ENCODE measurements at regions not wholly inside any gene's neighbourhood (a gene's known extent, or its start where the extent isn't known, plus 50 kb on each side); places are given as distances from the start of the nearest gene placed in this dataset.

DNA sequence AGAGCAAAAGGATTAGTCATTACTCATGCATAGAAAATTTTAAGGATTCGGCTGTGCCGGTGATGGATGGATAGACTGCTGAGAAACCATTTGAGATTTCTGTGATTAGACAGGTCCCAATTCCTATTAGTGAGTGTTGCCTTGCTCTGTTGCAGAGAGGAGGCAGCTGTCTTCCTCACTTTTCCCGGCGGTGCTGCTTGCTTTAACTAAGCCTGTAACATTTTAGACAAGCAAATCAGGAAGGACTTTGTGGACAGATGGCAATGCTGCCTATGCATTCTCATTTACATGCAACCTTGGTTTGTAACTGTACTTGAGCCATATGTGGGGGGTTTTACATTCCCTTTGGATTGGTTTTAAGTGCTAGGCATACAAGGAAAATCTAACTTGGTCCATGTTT is 1176.3 kb downstream of the CDH18 start:
- peak; percentile 28 to 66 for DNase-seq

DNA sequence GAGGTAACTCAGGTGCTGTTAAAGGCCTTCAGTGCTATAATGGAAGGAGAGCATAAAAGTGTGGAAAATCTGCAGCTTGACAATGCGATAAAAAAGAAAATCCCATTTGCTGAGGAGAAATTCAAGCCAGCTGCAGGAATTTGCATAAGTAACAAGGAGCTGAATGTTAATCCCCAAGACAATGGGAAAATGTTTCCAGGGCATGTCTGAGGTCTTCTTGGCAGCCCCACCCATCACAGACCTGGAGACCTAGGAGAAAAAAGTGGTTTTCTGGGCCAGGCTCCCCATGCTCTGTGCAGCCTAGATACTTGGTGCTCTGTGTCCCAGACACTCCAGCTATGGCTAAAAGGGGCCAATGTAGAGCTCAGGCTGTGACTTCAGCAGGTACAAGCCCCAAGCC is 1159.6 kb downstream of the CDH18 start:
- no peak for DNase-seq

DNA sequence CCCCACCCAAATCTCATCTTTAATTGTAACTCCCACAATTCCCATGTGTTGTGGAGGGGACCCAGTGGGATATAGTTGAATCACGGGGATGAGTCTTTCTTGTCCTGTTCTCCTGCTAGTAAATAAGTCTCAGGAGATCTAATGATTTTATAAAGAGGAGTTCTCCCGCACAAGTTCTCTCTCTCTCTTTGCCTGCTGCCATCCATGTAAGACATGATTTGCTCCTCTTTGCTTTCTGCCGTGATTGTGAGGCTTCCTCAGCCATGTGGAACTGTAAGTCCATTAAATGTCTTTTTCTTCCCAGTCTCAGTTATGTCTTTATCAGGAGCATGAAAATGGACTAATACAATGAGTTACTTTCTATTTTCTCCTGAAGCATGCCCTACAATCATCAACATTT is 1158.5 kb downstream of the CDH18 start:
- DNase-seq: no peak

DNA sequence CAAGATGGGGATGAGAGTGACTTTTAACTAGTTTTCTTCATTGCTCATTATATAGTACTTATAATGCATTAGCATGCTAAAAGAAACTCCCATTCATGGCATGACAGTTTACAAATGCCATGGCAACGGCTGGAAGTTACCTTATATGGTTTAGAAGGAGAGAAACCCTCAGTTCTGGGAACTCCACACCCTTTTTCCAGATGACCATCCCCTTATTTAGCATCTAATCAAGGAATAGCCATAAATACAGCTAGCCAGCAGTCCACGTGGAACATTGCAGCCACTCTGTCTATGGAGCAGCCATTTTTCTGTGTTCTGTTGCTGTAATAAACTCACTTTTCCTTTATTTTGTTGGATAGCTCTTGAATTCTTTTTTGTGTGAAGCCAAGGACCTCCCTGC is 1137.8 kb downstream of the CDH18 start:
- DNase-seq: no peak

DNA sequence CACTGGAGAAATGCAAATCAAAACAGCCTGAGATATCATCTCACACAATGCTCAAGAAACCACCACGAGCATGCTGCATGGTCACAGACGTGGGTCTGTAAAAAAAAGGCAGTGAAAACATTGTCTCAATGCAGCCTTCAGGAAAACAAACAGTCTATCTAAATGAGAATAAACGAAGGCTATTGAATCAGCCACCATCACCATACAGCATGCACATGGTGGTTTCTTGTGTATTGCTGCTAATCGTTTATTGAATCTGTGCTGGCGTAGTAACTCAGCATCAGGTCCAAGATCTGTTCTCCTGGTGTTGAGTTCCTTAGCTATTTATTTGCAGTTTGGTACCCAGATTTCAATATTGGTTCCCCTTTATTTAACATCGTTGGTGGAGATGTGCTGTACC is 1115.0 kb downstream of the CDH18 start:
- peak in 1 of 2 experiments; percentile 21 for DNase-seq

DNA sequence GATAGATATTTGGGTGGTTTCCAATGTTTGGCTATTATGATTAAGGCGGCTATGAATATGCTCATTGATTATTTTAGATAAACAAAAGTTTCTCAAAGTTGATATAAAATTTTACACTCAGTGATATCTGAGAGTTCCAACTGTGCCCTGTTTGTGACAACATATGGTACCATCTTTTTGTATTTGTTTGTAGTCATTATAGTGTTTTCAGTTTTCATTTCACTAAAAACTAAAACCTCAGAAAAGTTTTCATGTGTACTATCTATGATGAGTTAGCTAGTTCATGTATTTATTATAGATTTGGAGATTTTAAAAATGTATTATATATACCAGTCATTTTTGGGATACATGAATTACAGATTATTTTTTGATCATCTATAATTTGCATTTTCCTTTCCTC is 1111.4 kb downstream of the CDH18 start:
- no peak for DNase-seq

DNA sequence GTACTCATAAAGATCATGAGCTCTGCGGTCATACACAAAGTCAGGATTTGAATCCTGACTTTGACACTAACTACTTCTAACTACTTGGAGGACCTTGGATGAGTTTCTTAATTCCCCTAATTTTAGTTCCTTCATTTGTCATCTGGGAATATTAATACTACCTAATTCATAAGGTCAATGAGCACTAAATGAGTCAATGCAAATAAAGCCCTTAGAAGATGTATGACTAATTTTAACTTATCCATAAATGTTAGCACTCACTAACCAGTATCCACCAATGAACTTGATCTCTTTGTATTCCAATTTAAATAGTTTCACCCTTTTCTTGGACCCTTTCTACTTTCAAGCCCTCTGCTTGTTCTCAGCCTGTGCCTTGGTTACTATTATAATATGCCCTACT is 1106.4 kb downstream of the CDH18 start:
- DNase-seq: peak in 1 of 2 experiments; percentile 0

DNA sequence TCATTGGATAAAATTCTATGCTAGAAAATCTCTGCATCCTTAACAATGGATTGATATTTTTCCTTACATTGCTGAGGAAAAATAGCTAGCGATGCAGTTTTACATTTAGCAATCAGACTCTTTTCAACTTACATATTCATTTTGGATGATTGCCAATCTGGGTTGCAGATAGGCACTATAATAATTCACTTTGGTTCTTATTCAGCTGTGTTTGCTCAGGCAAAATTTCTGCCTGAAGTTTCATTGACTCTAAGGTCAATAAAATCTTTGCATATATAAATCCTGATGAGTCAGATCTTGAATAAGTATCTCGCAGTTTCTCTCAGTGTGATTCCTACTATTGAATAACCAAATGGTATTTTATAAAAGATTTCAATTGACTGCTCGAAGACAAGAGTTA is 1105.8 kb downstream of the CDH18 start:
- peak; percentile 92 to 93 for DNase-seq

DNA sequence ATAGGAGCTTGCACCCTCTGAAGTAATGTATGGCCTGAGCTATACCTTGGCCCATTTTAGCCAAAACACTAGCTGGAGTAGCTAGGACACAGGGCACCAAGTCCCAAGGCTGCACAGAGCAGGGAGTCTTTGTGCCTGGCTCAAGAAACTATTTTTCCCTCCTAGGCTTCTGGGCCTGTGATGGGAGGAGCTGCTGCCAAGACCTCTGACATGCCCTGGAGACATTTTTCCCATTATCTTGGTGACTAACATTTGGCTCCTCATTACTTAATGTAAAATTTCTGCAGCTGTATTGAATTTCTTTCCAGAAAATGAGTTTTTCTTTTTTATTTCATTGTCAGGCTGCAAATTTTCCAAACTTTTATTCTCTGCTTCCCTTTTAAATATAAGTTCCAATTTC is 1099.2 kb downstream of the CDH18 start:
- no peak for DNase-seq

DNA sequence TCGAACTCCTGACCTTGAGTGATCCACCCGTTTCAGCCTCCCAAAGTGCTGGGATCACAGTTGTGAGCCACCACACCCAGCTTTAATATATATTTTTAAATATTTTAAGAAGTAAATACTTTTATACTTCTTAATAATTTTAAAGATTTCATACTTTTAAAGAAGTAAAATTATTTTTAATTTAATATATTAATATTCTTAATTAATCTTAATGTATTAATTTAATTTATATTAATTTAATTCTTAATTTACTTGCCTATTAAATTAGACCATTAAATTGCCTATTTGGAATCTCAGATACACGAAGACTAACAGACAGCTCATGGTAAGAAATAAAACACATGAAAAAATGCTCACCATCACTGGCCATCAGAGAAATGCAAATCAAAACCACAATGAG is 1087.4 kb downstream of the CDH18 start:
- DNase-seq: no peak

DNA sequence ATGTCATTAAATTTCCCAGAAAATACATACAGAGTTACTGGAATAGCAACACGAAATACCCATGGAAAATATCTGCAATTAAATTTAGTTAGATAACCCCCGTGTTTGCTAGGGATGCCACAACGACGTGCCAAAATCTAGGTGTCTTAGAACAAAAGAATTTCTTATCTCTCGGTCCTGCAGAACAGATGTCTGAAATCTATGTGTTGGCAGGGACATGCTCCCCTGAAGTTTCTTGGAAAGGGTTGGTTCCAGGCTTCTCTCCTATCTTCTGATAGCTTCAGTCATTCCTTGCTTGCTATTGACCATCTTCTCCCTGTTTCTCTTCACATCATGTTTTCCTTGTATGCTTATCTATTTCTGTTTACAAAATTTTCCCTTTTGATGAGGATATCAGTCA is 1067.0 kb downstream of the CDH18 start:
- no peak for DNase-seq

DNA sequence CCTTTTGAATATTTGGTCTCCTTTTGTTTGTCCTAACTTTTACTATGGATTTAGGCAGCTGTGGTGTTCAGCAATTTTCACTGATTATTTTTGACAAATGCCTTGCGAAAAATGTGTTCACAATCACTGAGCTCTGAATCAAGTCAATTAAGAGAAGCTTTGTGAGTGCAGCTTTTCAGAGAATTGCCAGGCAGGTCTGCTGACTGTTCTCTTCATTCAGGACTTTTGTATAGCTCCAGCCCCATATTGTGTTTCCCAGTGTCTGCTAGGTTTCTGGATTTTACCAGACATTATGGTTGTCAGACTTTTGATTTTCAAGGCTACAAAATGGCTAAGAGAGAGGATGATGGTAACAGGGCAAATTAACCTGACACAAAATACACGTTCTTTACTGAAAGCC is 1055.9 kb downstream of the CDH18 start:
- DNase-seq: no peak

DNA sequence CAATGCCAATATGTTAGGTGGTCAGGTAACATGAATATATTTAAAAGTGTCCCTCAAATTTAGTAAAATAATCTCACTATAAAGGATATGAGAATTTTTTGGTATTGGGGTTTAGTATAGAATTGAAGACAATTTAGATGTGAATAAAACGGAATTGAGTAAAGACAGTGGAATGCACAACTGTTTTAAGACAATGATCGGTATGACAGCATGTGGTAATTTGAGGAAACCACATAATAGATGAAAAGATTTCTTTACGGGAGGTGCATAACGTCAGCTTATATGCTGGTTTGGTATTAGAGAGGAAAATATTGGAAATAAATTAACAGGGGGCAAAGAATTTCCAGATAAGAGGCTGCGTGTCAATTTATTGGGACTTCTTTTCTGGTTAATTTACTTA is 1043.2 kb downstream of the CDH18 start:
- no peak for DNase-seq

DNA sequence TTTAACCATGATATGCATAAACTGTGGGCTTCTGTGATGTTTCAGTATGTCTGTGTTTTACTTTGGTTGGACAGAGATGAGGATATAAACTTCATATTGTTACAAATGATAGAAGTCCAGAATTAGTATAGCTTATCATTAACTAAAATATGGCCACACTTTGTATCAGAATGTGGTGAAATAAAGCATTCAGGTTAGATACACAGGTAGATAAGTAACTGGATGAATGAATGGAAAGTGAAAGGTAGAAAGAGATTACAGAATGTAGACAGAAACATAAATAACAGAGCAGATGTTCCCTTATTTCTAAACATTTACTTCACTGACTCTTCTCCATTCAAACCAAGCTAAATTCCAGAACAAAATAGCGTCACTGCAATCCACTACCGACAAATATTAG is 1033.8 kb downstream of the CDH18 start:
- DNase-seq: no peak

DNA sequence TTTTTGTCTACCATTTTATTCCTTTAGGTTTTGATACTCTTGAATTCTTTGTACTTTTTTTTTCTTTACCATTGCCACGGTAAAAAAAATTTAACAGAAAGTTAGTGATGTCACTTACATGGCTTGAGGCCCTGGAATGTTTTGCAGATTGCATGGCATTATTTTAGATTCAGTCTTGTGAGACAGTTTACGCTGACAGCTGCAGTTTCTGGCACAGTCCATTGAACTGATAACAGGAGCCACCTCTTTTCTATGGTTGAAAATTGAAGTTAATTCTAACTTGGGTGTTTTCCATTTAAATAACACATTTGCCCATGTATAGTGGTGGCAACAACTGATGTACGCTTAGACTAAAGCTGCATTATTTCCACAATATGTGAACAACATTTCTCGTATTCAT is 1028.5 kb downstream of the CDH18 start:
- DNase-seq: no peak

DNA sequence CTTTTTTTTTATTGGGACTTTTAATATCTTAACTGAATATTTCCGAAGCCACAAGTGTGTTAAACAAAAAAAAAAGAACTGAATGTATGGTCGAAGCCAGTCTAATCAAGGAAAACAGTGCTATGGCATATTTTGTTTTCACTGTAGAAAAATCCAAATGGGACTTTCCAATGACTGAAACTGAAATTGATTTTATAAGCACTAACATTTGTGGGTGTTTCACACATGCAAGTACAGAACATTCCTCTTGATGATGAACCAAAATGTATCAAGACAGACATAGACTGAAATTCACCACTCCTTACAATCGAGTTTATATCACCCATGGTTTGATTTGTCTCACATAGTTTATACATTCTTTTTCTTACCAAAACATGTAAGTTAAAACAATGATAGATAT is 1026.8 kb downstream of the CDH18 start:
- DNase-seq: no peak

DNA sequence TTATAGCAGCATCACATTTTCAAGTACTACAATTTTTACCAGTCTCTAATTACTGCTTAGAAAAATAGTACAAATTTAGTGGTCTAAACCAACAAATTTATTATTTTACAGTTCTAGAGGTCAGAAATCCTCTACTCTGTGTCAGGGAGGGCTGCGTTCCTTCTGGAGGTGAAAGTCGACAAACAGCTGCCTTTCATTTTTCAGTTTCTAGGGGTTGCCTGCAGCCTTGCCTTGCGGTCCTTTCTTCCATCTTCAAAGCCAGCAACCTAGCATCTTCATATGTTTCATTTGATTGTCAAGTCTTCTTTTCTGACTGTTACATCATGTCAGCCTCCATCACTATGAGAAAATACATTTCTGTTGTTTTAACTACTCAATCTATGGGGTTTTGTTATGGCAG is 1022.1 kb downstream of the CDH18 start:
- no peak for DNase-seq

DNA sequence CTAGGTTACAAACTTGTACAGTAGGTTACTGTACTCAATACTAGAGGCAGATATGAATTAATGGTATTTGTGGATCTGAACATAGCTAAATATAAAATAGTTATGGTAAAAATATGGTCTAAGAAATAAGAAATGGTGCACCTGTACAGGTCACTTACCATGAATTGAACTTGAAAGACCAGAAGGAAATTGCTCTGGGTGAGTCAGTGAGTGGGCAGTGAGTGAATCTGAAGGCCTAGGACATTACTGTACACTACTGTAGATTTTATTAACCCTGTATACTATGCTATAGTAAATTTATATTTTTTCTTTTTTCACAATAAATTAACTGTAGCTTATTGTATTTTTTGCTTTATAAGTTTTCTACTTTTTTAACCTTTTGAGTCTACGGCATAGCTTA is 1020.4 kb downstream of the CDH18 start:
- DNase-seq: no peak

DNA sequence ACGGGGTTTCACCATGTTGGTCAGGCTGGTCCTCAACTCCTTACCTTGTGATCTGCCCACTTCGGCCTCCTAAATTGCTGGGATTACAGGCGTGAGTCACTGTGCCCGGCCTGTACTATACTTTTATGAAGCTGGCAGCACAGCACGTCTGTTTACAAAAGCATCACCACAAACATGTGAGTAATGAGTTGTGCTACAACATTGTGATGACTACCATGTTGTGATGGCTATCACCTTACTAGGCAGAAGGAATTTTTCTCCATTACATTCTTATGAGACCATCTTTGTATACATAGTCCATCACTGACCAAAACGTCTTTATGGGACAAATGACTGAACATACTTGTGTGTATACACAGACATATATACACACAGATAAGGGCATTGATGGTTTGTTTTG is 1019.0 kb downstream of the CDH18 start:
- no peak for DNase-seq

DNA sequence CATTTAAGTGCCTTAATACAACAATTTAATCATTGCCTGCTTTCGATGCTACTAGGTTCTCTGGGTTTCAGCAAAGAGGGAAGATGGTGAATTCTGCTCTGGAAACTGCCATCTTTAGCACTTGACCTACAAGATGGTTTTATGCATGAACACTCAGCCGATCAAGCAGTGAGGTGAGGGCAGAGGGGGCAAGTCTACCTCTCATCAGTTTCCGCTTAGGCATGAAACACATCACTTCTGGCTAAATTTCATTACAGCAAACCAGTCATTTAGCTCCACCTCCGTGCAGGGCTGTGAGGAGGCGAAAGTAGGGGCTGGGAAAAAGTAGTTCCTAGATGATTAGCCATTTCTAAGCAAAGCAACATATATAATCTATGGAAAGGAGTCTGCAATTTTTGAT is 1018.0 kb downstream of the CDH18 start:
- DNase-seq: no peak

DNA sequence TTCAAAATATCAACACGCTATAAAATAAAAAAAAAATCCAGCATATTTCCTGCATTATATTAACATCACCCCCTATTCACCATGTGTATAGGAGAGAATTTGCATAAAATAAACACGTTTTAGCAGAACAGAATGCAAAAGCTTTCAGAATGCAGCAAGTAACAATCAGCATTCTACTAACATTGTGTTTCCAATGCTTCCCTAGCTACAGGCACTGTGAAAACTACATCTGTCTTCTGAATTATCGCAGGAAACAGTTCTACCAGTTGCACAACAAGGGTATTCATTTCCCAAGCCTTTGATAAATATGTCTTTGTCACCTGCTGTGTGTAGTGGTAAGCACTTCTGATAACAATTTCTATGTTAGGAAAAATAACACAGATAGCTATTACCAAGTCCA is 1015.8 kb downstream of the CDH18 start:
- DNase-seq: no peak

DNA sequence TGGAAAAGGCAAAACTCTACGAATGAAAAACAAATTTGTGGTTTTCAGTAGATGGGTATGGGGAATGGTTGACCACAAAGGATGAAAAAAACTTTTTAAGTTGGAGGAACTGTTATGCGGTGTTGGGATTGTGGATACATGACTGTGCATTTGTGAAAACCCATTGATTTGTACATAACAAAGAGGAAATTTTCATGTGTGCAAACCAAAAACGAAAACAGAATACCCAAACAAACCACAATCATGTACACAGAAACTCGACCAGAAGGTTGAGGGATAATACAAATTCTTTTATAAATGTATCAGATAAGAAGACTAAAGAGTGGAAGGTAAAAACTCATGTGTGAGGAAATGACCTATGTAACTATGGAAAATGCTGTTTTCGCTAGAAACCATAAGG is 1012.4 kb downstream of the CDH18 start:
- no peak for DNase-seq

DNA sequence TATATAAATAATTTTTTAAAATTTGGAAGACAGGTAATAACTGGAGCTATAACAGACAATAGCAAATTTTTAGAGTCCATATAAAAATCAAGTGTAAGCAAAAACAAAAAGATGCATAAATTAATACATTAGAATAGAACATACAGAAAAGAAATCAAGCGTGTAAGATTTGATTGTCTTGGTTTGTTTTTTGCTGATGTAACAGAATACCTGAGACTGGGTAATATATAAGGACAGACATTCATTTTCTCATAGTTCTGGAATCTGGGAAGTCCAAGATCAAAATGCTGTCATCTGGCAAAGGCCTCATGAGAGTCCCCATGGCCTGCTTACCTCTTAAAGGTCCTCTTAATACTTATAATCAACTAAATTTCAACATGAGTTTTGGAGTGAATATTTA is 1010.1 kb downstream of the CDH18 start:
- DNase-seq: no peak

DNA sequence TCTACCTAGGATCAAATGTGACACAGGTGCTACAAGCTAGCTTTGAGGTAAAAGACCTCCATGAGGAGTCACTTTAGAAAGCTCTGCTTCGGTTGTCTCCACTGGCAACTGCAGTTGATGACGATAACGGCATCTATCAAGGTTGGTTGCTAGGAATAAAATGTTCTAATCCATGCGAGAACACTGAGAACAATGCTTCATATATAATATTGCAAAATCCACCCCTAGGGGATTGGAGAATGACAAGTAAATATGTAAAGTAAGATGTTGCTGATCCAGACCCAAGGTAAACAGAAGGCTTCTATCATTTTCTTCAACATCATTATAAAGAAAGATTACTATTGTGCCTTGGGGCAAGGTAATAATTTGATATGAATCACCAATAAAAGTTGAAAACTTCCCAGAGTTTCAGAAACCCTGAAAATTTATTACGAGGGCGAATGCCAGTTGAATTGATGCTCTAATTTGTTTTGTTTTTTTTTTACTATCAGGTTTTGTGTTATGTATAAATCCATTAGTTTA is 1003.4 kb downstream of the CDH18 start:
- DNase-seq: peak in 1 of 2 experiments; percentile 12

DNA sequence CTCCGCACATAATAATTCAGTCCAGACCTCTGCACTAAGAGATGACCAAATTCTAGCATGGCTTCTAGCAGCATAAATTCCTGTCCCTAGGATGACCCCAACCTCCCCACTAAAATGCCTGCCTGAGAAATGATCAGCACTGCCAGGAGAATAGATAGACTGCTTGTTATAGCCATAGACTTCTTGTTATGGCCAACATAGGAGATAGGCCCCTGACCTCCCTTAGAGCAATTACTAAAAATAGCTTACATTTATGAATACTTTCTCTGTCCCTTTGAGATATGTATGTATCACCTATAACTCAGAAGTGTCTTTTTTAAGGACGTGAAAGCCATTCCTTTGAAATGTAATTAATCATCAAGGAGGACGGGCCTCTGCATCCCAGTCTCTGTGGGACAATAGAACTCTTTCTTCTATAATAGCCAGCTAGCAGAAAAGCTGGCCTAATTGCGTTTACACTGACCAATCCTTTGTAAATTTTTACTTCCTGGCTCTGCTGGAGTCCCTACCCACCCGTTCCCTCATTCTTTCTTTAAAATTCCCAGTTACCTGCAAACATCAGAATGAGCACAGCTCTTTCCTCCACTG is 1002.7 kb downstream of the CDH18 start:
- DNase-seq: peak in 1 of 2 experiments; percentile 9

DNA sequence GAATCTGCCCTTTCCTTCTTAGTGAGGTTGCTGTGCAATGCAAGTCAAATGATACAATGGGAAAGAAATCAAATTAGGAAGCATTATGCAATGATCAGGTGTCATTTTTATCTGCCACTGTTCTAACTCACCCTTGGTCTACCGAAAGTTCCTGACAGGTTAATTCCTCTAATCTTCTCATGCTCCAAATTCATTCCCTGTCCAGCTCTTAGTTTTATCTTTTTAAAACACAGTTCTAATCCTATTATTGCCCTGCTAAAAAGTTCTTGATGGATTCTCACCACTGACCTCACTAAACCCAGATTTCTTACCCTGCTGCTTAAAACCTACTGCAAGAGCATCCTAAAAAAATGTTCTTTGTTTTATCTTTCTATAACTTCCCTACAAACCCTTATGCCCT is 1000.9 kb downstream of the CDH18 start:
- no peak for DNase-seq
